ENCODE measurements at regions not wholly inside any gene's neighbourhood (a gene's known extent, or its start where the extent isn't known, plus 50 kb on each side); places are given as distances from the start of the nearest gene placed in this dataset.

GRCh38 chr18:77910347-77910746 is 660.7 kb downstream of the GALR1 start:
- TF ChIP-seq CTCF (optimal IDR thresholded peaks at IDR 0.05 in 1 of 3, IDR thresholded peaks at IDR 0.05 in 1 of 3, conservative IDR thresholded peaks at IDR 0.05 in 1 of 3; ENCODE audit: extremely low read depth in 1 of 3, insufficient read depth in 2 of 3, low read length in 3 of 3) = no peak
- no peak for TF ChIP-seq EZH2 (IDR thresholded peaks at IDR 0.05; ENCODE audit: low read length)

All from keratinocyte (primary cell).